ENCODE measurements at regions not wholly inside any gene's neighbourhood (a gene's known extent, or its start where the extent isn't known, plus 50 kb on each side); places are given as distances from the start of the nearest gene placed in this dataset.

- TF ChIP-seq EP300 (IDR thresholded peaks at IDR 0.05) (no peak), POLR2A (IDR thresholded peaks at IDR 0.05) (no peak), CTCF (IDR thresholded peaks at IDR 0.05) (no peak)
These were observed 325.5 kb upstream of the F9 start for GRCh38 chrX:139204898-139205667.
